GM12878 (cell line): ENCODE measurements at regions not wholly inside any gene's neighbourhood (a gene's known extent, or its start where the extent isn't known, plus 50 kb on each side); places are given as distances from the start of the nearest gene placed in this dataset.

Experiments
- ATAC-seq: fragments of 200-7000 bp; cut with Tn5 transposase; 3 replicates; pipeline ENCODE4 v1.9.1; 2020; ENCODE audit warnings: mild to moderate bottlenecking, moderate library complexity
- BruUV-seq: library from RNA; stranded (reverse); fragments of 400-500 nt; replicated peaks from 2 replicates; lab custom pipeline; 2021; lab: Mats Ljungman, UMichigan
- CTCF ChIA-PET: fragments of 300-600 bp; sonication (Branson Sonifier 250); formaldehyde crosslinking; extraction: SDS; loops from one replicate; lab custom pipeline; 2021; ENCODE audit warnings: inconsistent platforms; lab: Yijun Ruan, JAX
- POLR2A ChIA-PET: fragments of 350-600 bp; formaldehyde crosslinking; extraction: SDS; loops from one replicate; lab custom pipeline; 2021; ENCODE audit warnings: inconsistent platforms; lab: Charles Lee
- RAD21 ChIA-PET: fragments of 300-600 bp; sonication (Branson Sonifier 250); formaldehyde crosslinking; loops from one replicate; lab custom pipeline; 2023; ENCODE audit warnings: antibody characterized with exemption; ENCODE audit not compliant: unreplicated experiment; lab: Charles Lee
- SMC1A ChIA-PET: fragments of 300-600 bp; sonication (Branson Sonifier 250); formaldehyde crosslinking; loops from one replicate; lab custom pipeline; 2023; ENCODE audit not compliant: unreplicated experiment, uncharacterized antibody; lab: Charles Lee
- DNase-seq: peaks from one replicate; pipeline ENCODE4 v3.0.0-alpha.2; 2011; ENCODE audit warnings: low read depth, low spot score
- FAIRE-seq: peaks from 3 replicates; lab custom pipeline; 2011; peaks lifted over from hg19 to GRCh38; lab: Jason Lieb, UNC
- H2AFZ ChIP-seq: 2 replicates; pipeline ENCODE4 v1.6.0; 2011; ENCODE audit warnings: low read depth, low read length, control low read depth; ENCODE audit not compliant: control insufficient read depth
- H3K27ac ChIP-seq: 2 replicates; pipeline ENCODE4 v1.5.1; 2011; ENCODE audit warnings: control low read depth; ENCODE audit not compliant: control insufficient read depth, insufficient read depth
- H3K27me3 ChIP-seq, 2 experiments: replicated peaks in 1 of 2; 2 replicates each; pipeline versions ENCODE4 v1.6.0 to v1.6.1; 2011; ENCODE audit warnings: low read length in 1 of 2; ENCODE audit not compliant: control insufficient read depth in 2 of 2, insufficient read depth in 2 of 2
- H3K36me3 ChIP-seq, 2 experiments: 2 replicates each; pipeline ENCODE4 v1.5.1; 2011; ENCODE audit warnings: low read length in 1 of 2; ENCODE audit not compliant: control insufficient read depth in 2 of 2, insufficient read depth in 2 of 2
- H3K4me1 ChIP-seq: 2 replicates; pipeline ENCODE4 v1.6.1; 2011; ENCODE audit warnings: mild to moderate bottlenecking, low read length, moderate library complexity, mixed read lengths; ENCODE audit not compliant: control insufficient read depth, insufficient read depth
- H3K4me2 ChIP-seq: 2 replicates; pipeline ENCODE4 v1.6.0; 2011; ENCODE audit warnings: control low read depth; ENCODE audit not compliant: control insufficient read depth, insufficient read depth
- H3K4me3 ChIP-seq: fragments of 200-600 bp; sonication (generic); 2 replicates; pipeline ENCODE4 v1.5.1; 2016
- H3K79me2 ChIP-seq: 2 replicates; pipeline ENCODE4 v1.6.0; 2011; ENCODE audit warnings: low read length; ENCODE audit not compliant: control insufficient read depth, insufficient read depth
- H3K9ac ChIP-seq: 2 replicates; pipeline ENCODE4 v1.8.0; 2011; ENCODE audit warnings: low read length, control low read depth, mixed read lengths; ENCODE audit not compliant: control insufficient read depth, insufficient read depth
- H3K9me3 ChIP-seq: replicated peaks from 3 replicates; pipeline ENCODE4 v1.5.1; 2011; ENCODE audit warnings: mild to moderate bottlenecking, low read length; ENCODE audit not compliant: control insufficient read depth, insufficient read depth
- H4K20me1 ChIP-seq: 2 replicates; pipeline ENCODE4 v1.6.0; 2011; ENCODE audit not compliant: control insufficient read depth, insufficient read depth
- CBX3 ChIP-seq: fragments of 200-600 bp; sonication (generic); IDR thresholded peaks from 2 replicates; pipeline ENCODE4 v1.6.1; 2016; ENCODE audit warnings: low read depth, borderline replicate concordance
- EZH2 ChIP-seq: IDR thresholded peaks from 2 replicates; pipeline ENCODE4 v1.6.1; 2012; ENCODE audit warnings: low read depth, mild to moderate bottlenecking, control low read depth, inconsistent platforms, low read length, borderline replicate concordance; ENCODE audit not compliant: control insufficient read depth
- HCFC1 ChIP-seq: fragments of 150-350 bp; IDR thresholded peaks from 2 replicates; pipeline ENCODE4 v1.6.1; 2014; ENCODE audit warnings: low read length
- HDAC6 ChIP-seq: fragments of 200-600 bp; sonication (generic); IDR thresholded peaks from one replicate; pipeline ENCODE4 v1.8.0; 2017; ENCODE audit warnings: antibody characterized with exemption; ENCODE audit not compliant: unreplicated experiment
- MEF2A ChIP-seq: IDR thresholded peaks from 2 replicates; pipeline ENCODE4 v1.6.1; 2011; ENCODE audit warnings: low read depth, mild to moderate bottlenecking, low read length, moderate library complexity; ENCODE audit not compliant: insufficient read depth
- MXI1 ChIP-seq: fragments of 150-350 bp; IDR thresholded peaks from 2 replicates; pipeline ENCODE4 v1.6.1; 2011; ENCODE audit warnings: low read depth, mild to moderate bottlenecking, inconsistent platforms, low read length, improper control_type of control experiment
- NFIC ChIP-seq: IDR thresholded peaks from 2 replicates; pipeline ENCODE4 v1.6.1; 2012; ENCODE audit warnings: low read depth, mild to moderate bottlenecking, inconsistent platforms, low read length, moderate library complexity
- POU2F2 ChIP-seq: IDR thresholded peaks from 3 replicates; pipeline ENCODE4 v1.6.1; 2011; ENCODE audit warnings: low read depth, mild to moderate bottlenecking, low read length, borderline replicate concordance
- RAD21 ChIP-seq: IDR thresholded peaks from 2 replicates; pipeline ENCODE4 v1.6.1; 2011; ENCODE audit warnings: mild to moderate bottlenecking, low read depth, low read length, moderate library complexity; ENCODE audit not compliant: insufficient read depth
- RBBP5 ChIP-seq: fragments of 200-600 bp; sonication (generic); conservative IDR thresholded peaks from 2 replicates; pipeline ENCODE4 v1.6.1; 2016
- RELA ChIP-seq: fragments of 450-650 bp; IDR thresholded peaks from 2 replicates; pipeline ENCODE4 v1.8.0; 2014; ENCODE audit warnings: borderline replicate concordance; ENCODE audit not compliant: partially characterized antibody
- SMAD1 ChIP-seq: fragments of 450-650 bp; IDR thresholded peaks from 2 replicates; pipeline ENCODE4 v1.6.1; 2018; ENCODE audit warnings: mild to moderate bottlenecking, low read depth; ENCODE audit not compliant: partially characterized antibody
- TCF7 ChIP-seq: IDR thresholded peaks from 2 replicates; pipeline ENCODE4 v1.6.1; 2014; ENCODE audit warnings: antibody characterized with exemption, borderline replicate concordance
- ZNF207 ChIP-seq: fragments of 450-650 bp; IDR thresholded peaks from 2 replicates; pipeline ENCODE4 v1.6.1; 2014; ENCODE audit warnings: antibody characterized with exemption, mild to moderate bottlenecking, borderline replicate concordance
- WGBS: methylation state at CpG from one replicate; pipeline ENCODE4 v1.1.6; 2016; ENCODE audit warnings: low lambda C conversion rate; ENCODE audit not compliant: insufficient replicate concordance, insufficient coverage; ENCODE audit errors: missing lambda C conversion rate; 5-methylcytosine and 5-hydroxymethylcytosine counted together
- in situ Hi-C: fragments of 300-500 bp; cut with MboI; formaldehyde crosslinking; loops from 9 replicates; pipeline ENCODE4 v1.14.3; 2018; ENCODE audit warnings: mixed read lengths
- intact Hi-C: fragments of 100-400 bp; cut with micrococcal nuclease; formaldehyde crosslinking; loops from one replicate; pipeline ENCODE4 v1.14.2; 2022; ENCODE audit not compliant: unreplicated experiment
- TF ChIP-seq, protein P1 (sequence below): IDR thresholded peaks from 2 replicates; pipeline ENCODE4 v1.6.1; 2011; ENCODE audit warnings: borderline replicate concordance, low read depth, mild to moderate bottlenecking, moderate library complexity, mixed read lengths, low read length; ENCODE audit not compliant: insufficient read depth; ENCODE audit errors: extremely low read length

DNA sequence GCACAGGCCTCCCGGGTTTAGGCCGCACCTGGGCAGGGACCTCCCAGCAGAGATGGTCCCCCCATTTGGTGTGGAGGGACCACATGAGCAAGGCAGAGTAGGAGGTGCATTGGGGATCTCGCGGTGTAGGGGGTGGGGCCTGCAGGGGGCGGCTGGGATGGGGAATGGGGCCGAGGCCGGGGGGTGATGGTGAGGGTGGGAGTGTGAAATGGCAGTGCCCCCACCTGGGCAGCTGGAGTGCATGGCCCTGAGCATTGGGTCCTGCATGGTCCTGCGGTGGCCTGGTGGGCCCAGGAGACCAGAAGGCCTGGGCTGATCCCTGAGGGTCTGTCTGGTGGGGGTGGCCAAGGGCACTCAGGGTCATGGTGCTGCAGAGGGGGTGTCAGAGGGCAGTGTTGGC, 111.8 kb downstream of the KIF26A start:
- H3K4me2 ChIP-seq, result no peak overlapping the region
- FAIRE-seq (no peak), ATAC-seq (no peak), DNase-seq (no peak)
- ChIA-PET RAD21 (no interaction called here), SMC1A (no interaction called here), CTCF (no interaction called here), POLR2A (no interaction called here)
- no peaks in the 10 kb centered on the region for H3K27me3 ChIP-seq
- no peak overlapping the region for H3K27ac ChIP-seq
- no peak overlapping the region for H3K9ac ChIP-seq
- no peaks in the 10 kb centered on the region; the same call in 2 of the 3 replicates for H3K9me3 ChIP-seq
- no peaks in the 10 kb centered on the region for H3K79me2 ChIP-seq
- 90% methylated on average over 7 of the region's 8 CpGs for whole genome bisulfite sequencing
- no TSS peak for BruUV-seq
- in situ Hi-C loops, result no loop called here
- no peaks in the 10 kb centered on the region for H3K36me3 ChIP-seq
- H4K20me1 ChIP-seq, result no peaks in the 10 kb centered on the region
- no peak for TF ChIP-seq CBX3
- TF ChIP-seq POU2F2, result no peak
- no peak overlapping the region for H3K4me3 ChIP-seq
- intact Hi-C loops, result no loop called here
- H3K4me1 ChIP-seq, result no peaks in the 10 kb centered on the region
- H2AFZ ChIP-seq, result no peak overlapping the region

DNA sequence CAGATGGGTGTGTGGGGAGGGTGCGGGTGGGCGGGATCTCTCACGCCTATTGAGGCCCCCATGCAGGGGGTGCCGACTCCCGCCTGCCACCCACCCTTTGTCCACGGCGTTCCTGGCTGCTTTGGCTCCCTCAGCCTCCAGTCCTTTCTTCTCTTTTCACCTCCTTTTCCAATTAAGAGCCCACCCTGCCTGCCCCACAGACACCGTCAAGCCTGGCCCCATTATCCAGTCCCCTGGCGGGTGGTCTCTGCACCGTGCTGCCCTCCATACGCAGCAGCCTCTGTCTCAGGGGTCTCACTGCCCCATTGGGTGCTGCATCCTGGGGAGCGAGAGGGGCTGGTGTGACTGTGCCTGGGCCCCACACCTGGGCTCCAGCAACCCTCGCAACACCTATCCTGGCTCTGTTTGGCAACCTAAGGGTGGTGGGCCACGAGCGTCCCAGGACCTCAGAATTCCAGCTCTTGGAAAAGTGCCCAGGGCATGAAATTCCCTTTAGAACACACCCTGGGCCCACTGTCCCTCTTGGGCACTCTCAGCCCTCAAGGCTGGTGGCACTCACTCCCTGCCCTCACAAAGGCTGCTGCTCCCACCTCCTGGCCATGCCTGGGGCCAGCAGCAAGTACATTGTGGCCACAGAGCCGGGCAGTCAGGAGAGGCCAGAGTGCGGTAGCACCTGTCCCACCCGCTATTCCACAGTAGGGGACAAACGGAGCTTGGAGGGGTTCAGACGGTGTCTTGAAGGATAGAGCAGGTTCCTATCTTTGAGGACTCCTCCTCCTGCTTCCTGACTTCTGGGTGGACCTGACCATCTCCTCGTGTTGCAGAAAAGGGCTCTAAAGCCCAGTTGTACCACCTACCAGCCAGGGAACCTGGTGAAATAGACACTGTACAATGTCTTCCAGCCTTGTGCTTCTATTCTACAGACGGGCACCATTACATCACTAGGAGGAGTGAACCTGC, 114.1 kb downstream of the KIF26A start:
- WGBS, result 61% methylated on average over 19 of the region's 22 CpGs
- H3K79me2 ChIP-seq, result no peaks in the 10 kb centered on the region
- ChIA-PET RAD21 (no interaction called here), CTCF (no interaction called here), POLR2A (no interaction called here), SMC1A (no interaction called here)
- in situ Hi-C loops (no loop called here), intact Hi-C loops (no loop called here)
- FAIRE-seq (no peak), DNase-seq (no peak), ATAC-seq (no peak)
- no peak overlapping the region for H2AFZ ChIP-seq
- H4K20me1 ChIP-seq, result no peaks in the 10 kb centered on the region
- no TSS peak for BruUV-seq
- H3K27me3 ChIP-seq, result no peaks in the 10 kb centered on the region
- H3K9ac ChIP-seq, result no peak overlapping the region
- no peaks in the 10 kb centered on the region for H3K36me3 ChIP-seq
- H3K27ac ChIP-seq, result no peak overlapping the region
- H3K4me2 ChIP-seq, result no peak overlapping the region
- H3K4me1 ChIP-seq, result no peaks in the 10 kb centered on the region
- no peak overlapping the region for H3K4me3 ChIP-seq
- H3K9me3 ChIP-seq, result no peaks in the 10 kb centered on the region; the same call in 2 of the 3 replicates
- TF ChIP-seq RBBP5 (no peak), EZH2 (no peak), TCF7 (no peak), MEF2A (no peak), HDAC6 (no peak), RELA (no peak), MXI1 (no peak), NFIC (no peak), HCFC1 (no peak), RAD21 (no peak), ZNF207 (no peak), SMAD1 (no peak)
- TF ChIP-seq, protein P1, sequence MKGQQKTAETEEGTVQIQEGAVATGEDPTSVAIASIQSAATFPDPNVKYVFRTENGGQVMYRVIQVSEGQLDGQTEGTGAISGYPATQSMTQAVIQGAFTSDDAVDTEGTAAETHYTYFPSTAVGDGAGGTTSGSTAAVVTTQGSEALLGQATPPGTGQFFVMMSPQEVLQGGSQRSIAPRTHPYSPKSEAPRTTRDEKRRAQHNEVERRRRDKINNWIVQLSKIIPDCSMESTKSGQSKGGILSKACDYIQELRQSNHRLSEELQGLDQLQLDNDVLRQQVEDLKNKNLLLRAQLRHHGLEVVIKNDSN, result no peak
